GM23248 (cell line): ENCODE measurements at regions not wholly inside any gene's neighbourhood (a gene's known extent, or its start where the extent isn't known, plus 50 kb on each side); places are given as distances from the start of the nearest gene placed in this dataset.

ENCODE experiments used
- DNase-seq: peaks from one replicate; pipeline ENCODE4 v3.0.0-alpha.2; 2015
- H2AFZ ChIP-seq: fragments of 200-600 bp; sonication (generic); 2 replicates; pipeline ENCODE4 v1.6.1; 2016; ENCODE audit warnings: antibody characterized with exemption
- H3F3A ChIP-seq: fragments of 200-600 bp; sonication (generic); 2 replicates; pipeline ENCODE4 v1.6.1; 2016; ENCODE audit warnings: mild to moderate bottlenecking, antibody characterized with exemption, mixed run types; ENCODE audit not compliant: insufficient read depth
- H3K27ac ChIP-seq: fragments of 200-600 bp; sonication (generic); 2 replicates; pipeline ENCODE4 v1.5.1; 2016; ENCODE audit warnings: mild to moderate bottlenecking
- H3K27me3 ChIP-seq: fragments of 200-600 bp; sonication (generic); replicated peaks from 2 replicates; pipeline ENCODE4 v1.6.1; 2016; ENCODE audit warnings: mild to moderate bottlenecking; ENCODE audit not compliant: insufficient read depth
- H3K36me3 ChIP-seq: fragments of 200-600 bp; sonication (generic); 2 replicates; pipeline ENCODE4 v1.6.1; 2016; ENCODE audit warnings: low read depth, mild to moderate bottlenecking
- H3K4me1 ChIP-seq: fragments of 200-600 bp; sonication (generic); 2 replicates; pipeline ENCODE4 v1.6.1; 2016; ENCODE audit warnings: mild to moderate bottlenecking; ENCODE audit not compliant: insufficient read depth
- H3K4me2 ChIP-seq: fragments of 200-600 bp; sonication (generic); one replicate; pipeline ENCODE4 v1.6.1; 2016; ENCODE audit warnings: mild to moderate bottlenecking; ENCODE audit not compliant: unreplicated experiment
- H3K4me3 ChIP-seq: fragments of 200-600 bp; sonication (generic); 2 replicates; pipeline ENCODE4 v1.5.1; 2016; ENCODE audit warnings: mild to moderate bottlenecking
- H3K79me2 ChIP-seq: fragments of 200-600 bp; sonication (generic); 2 replicates; pipeline ENCODE4 v1.6.1; 2016; ENCODE audit warnings: mild to moderate bottlenecking; ENCODE audit not compliant: insufficient read depth
- H3K9ac ChIP-seq: fragments of 200-600 bp; sonication (generic); 2 replicates; pipeline ENCODE4 v1.6.1; 2016; ENCODE audit warnings: mild to moderate bottlenecking
- H3K9me2 ChIP-seq: fragments of 200-600 bp; sonication (generic); 2 replicates; pipeline ENCODE4 v1.6.1; 2016; ENCODE audit warnings: mixed run types, mild to moderate bottlenecking, moderate library complexity; ENCODE audit not compliant: insufficient read depth
- H3K9me3 ChIP-seq: fragments of 200-600 bp; sonication (generic); one replicate; pipeline ENCODE4 v1.6.1; 2017; ENCODE audit warnings: low read depth
- H4K20me1 ChIP-seq: fragments of 200-600 bp; sonication (generic); 2 replicates; pipeline ENCODE4 v1.6.0; 2016; ENCODE audit not compliant: insufficient read depth
- EZH2 ChIP-seq: fragments of 200-600 bp; sonication (generic); IDR thresholded peaks from 2 replicates; pipeline ENCODE4 v1.6.1; 2018; ENCODE audit warnings: antibody characterized with exemption, mild to moderate bottlenecking; ENCODE audit not compliant: insufficient read depth, poor library complexity, severe bottlenecking
- EZH2phosphoT487 ChIP-seq: fragments of 200-600 bp; sonication (generic); IDR thresholded peaks from 2 replicates; pipeline ENCODE4 v1.6.1; 2018; ENCODE audit warnings: antibody characterized with exemption, moderate library complexity, mild to moderate bottlenecking, low read depth; ENCODE audit not compliant: insufficient read depth
- WGBS, 2 experiments: methylation state at CpG; one replicate each; pipeline ENCODE4 v1.1.6; 2015 to 2017; ENCODE audit warnings: low lambda C conversion rate in 2 of 2, low coverage in 1 of 2; ENCODE audit errors: missing lambda C conversion rate in 2 of 2; 5-methylcytosine and 5-hydroxymethylcytosine counted together
- in situ Hi-C: fragments of 300-500 bp; cut with MboI; formaldehyde crosslinking; loops from 2 replicates; pipeline ENCODE4 v1.15.0; 2020

GRCh38 chr15:46222826-46223225, 588.0 kb downstream of the SQOR start:
- Histone ChIP-seq H2AFZ (no peak overlapping the region), H3K79me2 (no peaks in the 10 kb centered on the region), H3K4me1 (no peaks in the 10 kb centered on the region), H3K9me3 (no peaks in the 10 kb centered on the region), H3F3A (no peaks in the 10 kb centered on the region), H3K9me2 (no peaks in the 10 kb centered on the region), H3K36me3 (no peaks in the 10 kb centered on the region), H3K4me2 (no peak overlapping the region), H3K27ac (no peak overlapping the region), H3K4me3 (no peak overlapping the region), H4K20me1 (no peaks in the 10 kb centered on the region), H3K27me3 (no peaks in the 10 kb centered on the region), H3K9ac (no peak overlapping the region)
- no peak for TF ChIP-seq EZH2
- TF ChIP-seq EZH2phosphoT487 = no peak
- in situ Hi-C loops = no loop called here
- 9 to 11% methylated on average over 2 of the region's 2 CpGs for WGBS, 2 experiments
- DNase-seq = no peak

DNA sequence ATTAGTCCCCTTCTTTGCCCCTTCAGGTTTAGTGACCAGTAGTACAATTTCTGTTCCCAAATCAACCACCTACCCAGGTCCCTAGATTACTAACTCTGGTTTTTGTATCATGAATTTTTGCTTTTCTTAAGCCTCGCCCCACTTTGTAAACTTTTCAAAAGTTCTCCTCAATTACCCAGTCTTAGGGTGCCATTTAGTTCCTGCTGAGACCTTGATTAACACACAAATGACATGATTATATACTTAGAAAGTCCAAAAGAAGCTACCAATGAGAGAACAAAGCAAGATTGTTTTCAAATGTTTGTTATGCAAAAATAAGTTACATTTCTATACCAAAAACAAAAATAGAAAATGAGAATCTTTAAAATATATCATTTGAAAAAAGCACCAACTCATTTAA, 594.4 kb downstream of the SQOR start:
- H3K9ac ChIP-seq = no peak overlapping the region
- H3K27me3 ChIP-seq = no peaks in the 10 kb centered on the region
- 0% methylated on average over 1 of the region's 1 CpG for WGBS, 2 experiments
- H3K4me1 ChIP-seq = no peaks in the 10 kb centered on the region
- H3K27ac ChIP-seq = no peak overlapping the region
- in situ Hi-C loops = no loop called here
- TF ChIP-seq EZH2phosphoT487 (no peak), EZH2 (no peak)
- no peaks in the 10 kb centered on the region for H3K79me2 ChIP-seq
- no peaks in the 10 kb centered on the region for H3K9me2 ChIP-seq
- no peak overlapping the region for H3K4me2 ChIP-seq
- H3F3A ChIP-seq = no peaks in the 10 kb centered on the region
- no peak overlapping the region for H3K4me3 ChIP-seq
- no peaks in the 10 kb centered on the region for H3K9me3 ChIP-seq
- H2AFZ ChIP-seq = no peak overlapping the region
- H3K36me3 ChIP-seq = no peaks in the 10 kb centered on the region
- no peaks in the 10 kb centered on the region for H4K20me1 ChIP-seq
- DNase-seq = no peak

DNA sequence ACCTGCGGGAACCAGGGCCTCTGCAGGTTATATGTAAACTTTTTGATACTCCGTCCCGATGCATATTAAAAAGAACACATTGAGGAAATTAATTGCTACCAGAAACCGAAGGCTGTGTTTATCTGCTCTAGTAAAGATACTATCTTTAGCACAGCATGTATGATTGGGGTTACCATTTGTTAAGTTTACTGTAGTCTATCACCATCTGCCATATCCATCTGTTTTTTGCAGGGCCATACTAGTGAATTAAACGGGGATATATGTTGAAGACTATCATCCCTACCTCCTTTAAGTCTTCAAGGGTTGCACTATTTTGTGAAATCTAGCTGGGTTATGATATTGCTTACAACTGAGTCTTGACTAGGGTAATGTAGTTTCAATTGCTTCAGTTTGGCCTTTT, 597.0 kb downstream of the SQOR start:
- no peaks in the 10 kb centered on the region for H3F3A ChIP-seq
- no peaks in the 10 kb centered on the region for H3K79me2 ChIP-seq
- 31 to 42% methylated on average over 5 of the region's 5 CpGs for WGBS, 2 experiments
- H3K9ac ChIP-seq = no peak overlapping the region
- DNase-seq = no peak
- TF ChIP-seq EZH2phosphoT487 (no peak), EZH2 (no peak)
- no peak overlapping the region for H3K27ac ChIP-seq
- no peak overlapping the region for H3K4me3 ChIP-seq
- no peaks in the 10 kb centered on the region for H3K9me3 ChIP-seq
- H3K4me1 ChIP-seq = no peaks in the 10 kb centered on the region
- no peaks in the 10 kb centered on the region for H3K36me3 ChIP-seq
- H3K27me3 ChIP-seq = no peaks in the 10 kb centered on the region
- H3K4me2 ChIP-seq = no peak overlapping the region
- H2AFZ ChIP-seq = no peak overlapping the region
- H4K20me1 ChIP-seq = no peaks in the 10 kb centered on the region
- in situ Hi-C loops = no loop called here
- no peaks in the 10 kb centered on the region for H3K9me2 ChIP-seq

DNA sequence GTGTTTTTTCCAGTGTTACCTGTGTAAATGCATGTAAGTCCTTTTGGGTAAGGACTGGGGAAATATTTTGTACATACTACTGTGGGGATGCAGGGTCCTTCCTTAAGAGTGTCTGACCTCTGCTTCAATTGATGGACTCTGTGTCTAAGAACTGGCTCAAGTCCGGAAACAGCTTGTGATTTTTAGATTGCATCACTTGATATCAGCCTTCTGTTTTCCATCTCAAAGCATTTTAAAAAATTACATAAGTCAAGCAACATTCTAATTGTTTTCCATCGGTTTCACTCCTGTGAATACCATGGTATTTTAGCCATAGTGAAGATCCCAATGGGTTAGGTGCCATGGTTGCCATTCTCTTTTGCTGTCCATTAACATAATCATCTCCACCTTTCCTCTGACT, 597.6 kb downstream of the SQOR start:
- 13 to 17% methylated on average over 2 of the region's 2 CpGs for WGBS, 2 experiments
- in situ Hi-C loops = no loop called here
- H3K9ac ChIP-seq = no peak overlapping the region

GRCh38 chr15:46242935-46243334, 608.1 kb downstream of the SQOR start:
- no peaks in the 10 kb centered on the region; the same call in 1 of the 2 replicates for H3K9me2 ChIP-seq
- H3K9me3 ChIP-seq = no peaks in the 10 kb centered on the region
- no peak overlapping the region for H3K4me2 ChIP-seq
- no peaks in the 10 kb centered on the region for H3K79me2 ChIP-seq
- in situ Hi-C loops = no loop called here
- H3K9ac ChIP-seq = no peak overlapping the region
- WGBS, 2 experiments = 37 to 42% methylated on average over 1 of the region's 1 CpG
- H3F3A ChIP-seq = no peaks in the 10 kb centered on the region
- H3K4me3 ChIP-seq = no peak overlapping the region
- DNase-seq = no peak
- no peak for TF ChIP-seq EZH2
- no peak for TF ChIP-seq EZH2phosphoT487
- H3K36me3 ChIP-seq = no peaks in the 10 kb centered on the region
- H3K27ac ChIP-seq = no peak overlapping the region
- H3K27me3 ChIP-seq = no peaks in the 10 kb centered on the region
- H4K20me1 ChIP-seq = no peaks in the 10 kb centered on the region
- H3K4me1 ChIP-seq = no peaks in the 10 kb centered on the region
- no peak overlapping the region for H2AFZ ChIP-seq

More for the DNA sequence above, 597.6 kb downstream of the SQOR start:
- Histone ChIP-seq H4K20me1 (no peaks in the 10 kb centered on the region), H3K9me2 (no peaks in the 10 kb centered on the region), H3K4me2 (no peak overlapping the region), H3F3A (no peaks in the 10 kb centered on the region), H3K79me2 (no peaks in the 10 kb centered on the region), H3K36me3 (no peaks in the 10 kb centered on the region), H3K9me3 (no peaks in the 10 kb centered on the region), H3K27me3 (no peaks in the 10 kb centered on the region), H2AFZ (no peak overlapping the region), H3K4me3 (no peak overlapping the region), H3K27ac (no peak overlapping the region), H3K4me1 (no peaks in the 10 kb centered on the region)
- TF ChIP-seq EZH2phosphoT487 (no peak), EZH2 (no peak)
- DNase-seq = no peak
